ENCODE measurements at regions not wholly inside any gene's neighbourhood (a gene's known extent, or its start where the extent isn't known, plus 50 kb on each side); places are given as distances from the start of the nearest gene placed in this dataset.

GRCh38 chr7:25594728-25595127 is 366.4 kb upstream of the NPVF start:
- Histone ChIP-seq H3K27me3 (no peaks in the 10 kb centered on the region), H3K4me3 (no peak overlapping the region), H3K27ac (no peak overlapping the region), H3K36me3 (no peaks in the 10 kb centered on the region), H3K9me3 (no peaks in the 10 kb centered on the region), H3K4me1 (peaks cover 0 to 24% (median 0%) of the 10 kb centered on the region in 4 donors)
- TF ChIP-seq POLR2A (IDR thresholded peaks at IDR 0.05) (no peak), CTCF (IDR thresholded peaks at IDR 0.05) (no peak)
- ATAC-seq (no peak), DNase-seq (no peak)
- WGBS (ENCODE audit: insufficient coverage, low coverage, low lambda C conversion rate, missing lambda C conversion rate) = 86% methylated on average over 2 of the region's 2 CpGs
- intact Hi-C loops (cut with DNase I) = no loop called here

- intact Hi-C loops (cut with DNase I) = no loop called here
- DNase-seq (no peak), ATAC-seq (no peak)
- Histone ChIP-seq H3K9me3 (no peaks in the 10 kb centered on the region), H3K4me1 (peaks cover 0 to 24% (median 0%) of the 10 kb centered on the region in 4 donors), H3K27me3 (no peaks in the 10 kb centered on the region), H3K27ac (no peak overlapping the region), H3K36me3 (no peaks in the 10 kb centered on the region), H3K4me3 (no peak overlapping the region)
- 82% methylated on average over 2 of the region's 2 CpGs for WGBS (ENCODE audit: insufficient coverage, low coverage, low lambda C conversion rate, missing lambda C conversion rate)
- TF ChIP-seq CTCF (IDR thresholded peaks at IDR 0.05) (no peak), POLR2A (IDR thresholded peaks at IDR 0.05) (no peak)
Observed at GRCh38 chr7:25595996-25596395, 367.7 kb upstream of the NPVF start.

- H3K27ac ChIP-seq = no peak overlapping the region
- H3K4me1 ChIP-seq = peaks cover 0 to 24% (median 0%) of the 10 kb centered on the region in 4 donors
- WGBS (ENCODE audit: insufficient coverage, low coverage, low lambda C conversion rate, missing lambda C conversion rate) = 43% methylated on average over 5 of the region's 9 CpGs
- intact Hi-C loops (cut with DNase I) = no loop called here
- DNase-seq (peak in 2 of 3 donors; percentile 56 to 57), ATAC-seq (peak in 3 of 4 donors; percentile 38 to 61 (median 60))
- no peaks in the 10 kb centered on the region for H3K27me3 ChIP-seq
- TF ChIP-seq CTCF (IDR thresholded peaks at IDR 0.05) (no peak), POLR2A (IDR thresholded peaks at IDR 0.05) (no peak)
- no peak overlapping the region for H3K4me3 ChIP-seq
- no peaks in the 10 kb centered on the region for H3K36me3 ChIP-seq
- no peaks in the 10 kb centered on the region for H3K9me3 ChIP-seq
Observed at GRCh38 chr7:25596443-25596842, 368.2 kb upstream of the NPVF start.

- Histone ChIP-seq H3K27me3 (no peaks in the 10 kb centered on the region), H3K36me3 (no peaks in the 10 kb centered on the region), H3K9me3 (no peaks in the 10 kb centered on the region), H3K4me1 (peaks cover 0 to 24% (median 0%) of the 10 kb centered on the region in 4 donors), H3K4me3 (no peak overlapping the region), H3K27ac (peak overlapping the region in 2 of 3 donors; percentile 56 to 68)
- TF ChIP-seq CTCF (IDR thresholded peaks at IDR 0.05) = no peak
- no peak for TF ChIP-seq POLR2A (IDR thresholded peaks at IDR 0.05)
- intact Hi-C loops (cut with DNase I) = no loop called here
- ATAC-seq (peak; percentile 91 to 98 (median 96)), DNase-seq (peak; percentile 75 to 83 (median 82))
- WGBS (ENCODE audit: insufficient coverage, low coverage, low lambda C conversion rate, missing lambda C conversion rate) = 8% methylated on average over 5 of the region's 5 CpGs
Observed at GRCh38 chr7:25597946-25598345, 369.7 kb upstream of the NPVF start.

GRCh38 chr7:25598765-25599164 is 370.5 kb upstream of the NPVF start:
- no peak overlapping the region for H3K4me3 ChIP-seq
- H3K9me3 ChIP-seq = no peaks in the 10 kb centered on the region
- peak in 3 of 4 donors; percentile 18 to 66 (median 44) for ATAC-seq
- 73% methylated on average over 5 of the region's 5 CpGs for WGBS (ENCODE audit: insufficient coverage, low coverage, low lambda C conversion rate, missing lambda C conversion rate)
- peaks cover 0 to 24% (median 0%) of the 10 kb centered on the region in 4 donors for H3K4me1 ChIP-seq
- intact Hi-C loops (cut with DNase I) = no loop called here
- H3K36me3 ChIP-seq = no peaks in the 10 kb centered on the region
- TF ChIP-seq POLR2A (IDR thresholded peaks at IDR 0.05) = no peak
- TF ChIP-seq CTCF (IDR thresholded peaks at IDR 0.05) = no peak
- H3K27me3 ChIP-seq = no peaks in the 10 kb centered on the region
- DNase-seq = peak in 1 of 3 donors; percentile 55
- peak overlapping the region; percentile 3 to 68 (median 56) for H3K27ac ChIP-seq
